HEK293T (cell line): ENCODE measurements at regions not wholly inside any gene's neighbourhood (a gene's known extent, or its start where the extent isn't known, plus 50 kb on each side); places are given as distances from the start of the nearest gene placed in this dataset.

Source experiments
- ARNT ChIP-seq: fragments of 450-650 bp; IDR thresholded peaks from 2 replicates; pipeline ENCODE4 v1.6.1; 2017; ENCODE audit warnings: mild to moderate bottlenecking
- BHLHE40 ChIP-seq: fragments of 450-650 bp; IDR thresholded peaks from 2 replicates; pipeline ENCODE4 v1.6.1; 2016; ENCODE audit warnings: mild to moderate bottlenecking, moderate library complexity, borderline replicate concordance
- ELF4 ChIP-seq: fragments of 450-650 bp; IDR thresholded peaks from 2 replicates; pipeline ENCODE4 v1.6.1; 2017; ENCODE audit warnings: antibody characterized with exemption
- FOXA1 ChIP-seq: fragments of 450-650 bp; IDR thresholded peaks from 2 replicates; pipeline ENCODE4 v1.6.1; 2016; ENCODE audit warnings: mild to moderate bottlenecking
- FOXK2 ChIP-seq: fragments of 450-650 bp; IDR thresholded peaks from 2 replicates; pipeline ENCODE4 v1.6.1; 2016; ENCODE audit warnings: mild to moderate bottlenecking
- FOXM1 ChIP-seq: fragments of 450-650 bp; IDR thresholded peaks from 2 replicates; pipeline ENCODE4 v1.6.1; 2017; ENCODE audit warnings: mild to moderate bottlenecking, borderline replicate concordance
- HDGF ChIP-seq: fragments of 450-650 bp; IDR thresholded peaks from 2 replicates; pipeline ENCODE4 v1.6.1; 2017; ENCODE audit warnings: antibody characterized with exemption, borderline replicate concordance
- NFRKB ChIP-seq: fragments of 450-650 bp; IDR thresholded peaks from 2 replicates; pipeline ENCODE4 v1.6.1; 2016; ENCODE audit warnings: mild to moderate bottlenecking, moderate library complexity
- SP1 ChIP-seq: fragments of 450-650 bp; IDR thresholded peaks from 2 replicates; pipeline ENCODE4 v1.6.1; 2017
- SUZ12 ChIP-seq: fragments of 450-650 bp; IDR thresholded peaks from 2 replicates; pipeline ENCODE4 v1.6.1; 2016; ENCODE audit warnings: mild to moderate bottlenecking
- ZNF384 ChIP-seq: fragments of 450-650 bp; IDR thresholded peaks from 2 replicates; pipeline ENCODE4 v1.6.1; 2016
- TF ChIP-seq, protein P1 (sequence below): fragments of 450-650 bp; IDR thresholded peaks from 2 replicates; pipeline ENCODE4 v1.6.1; 2016

GRCh38 chr14:86943391-86944365 is 1049.3 kb downstream of the GALC start:
- TF ChIP-seq FOXA1 (no peak), SUZ12 (no peak), FOXK2 (no peak), ELF4 (no peak), ZNF384 (no peak), HDGF (no peak), SP1 (no peak), BHLHE40 (no peak), FOXM1 (no peak), NFRKB (no peak), ARNT (no peak)
- TF ChIP-seq, protein P1, sequence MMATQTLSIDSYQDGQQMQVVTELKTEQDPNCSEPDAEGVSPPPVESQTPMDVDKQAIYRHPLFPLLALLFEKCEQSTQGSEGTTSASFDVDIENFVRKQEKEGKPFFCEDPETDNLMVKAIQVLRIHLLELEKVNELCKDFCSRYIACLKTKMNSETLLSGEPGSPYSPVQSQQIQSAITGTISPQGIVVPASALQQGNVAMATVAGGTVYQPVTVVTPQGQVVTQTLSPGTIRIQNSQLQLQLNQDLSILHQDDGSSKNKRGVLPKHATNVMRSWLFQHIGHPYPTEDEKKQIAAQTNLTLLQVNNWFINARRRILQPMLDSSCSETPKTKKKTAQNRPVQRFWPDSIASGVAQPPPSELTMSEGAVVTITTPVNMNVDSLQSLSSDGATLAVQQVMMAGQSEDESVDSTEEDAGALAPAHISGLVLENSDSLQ = no peak
